OCI-M1 (cell line): ENCODE measurements at regions not wholly inside any gene's neighbourhood (a gene's known extent, or its start where the extent isn't known, plus 50 kb on each side); places are given as distances from the start of the nearest gene placed in this dataset.
"Not testable (repeated sequence)": the region's sequence is repeated elsewhere in the genome, so short reads cannot be mapped to it uniquely, and the experiment has no call there.

Experiments used
- DNase-seq: peaks from one replicate; lab custom pipeline; 2025; lab: John Stamatoyannopoulos, UW

DNA sequence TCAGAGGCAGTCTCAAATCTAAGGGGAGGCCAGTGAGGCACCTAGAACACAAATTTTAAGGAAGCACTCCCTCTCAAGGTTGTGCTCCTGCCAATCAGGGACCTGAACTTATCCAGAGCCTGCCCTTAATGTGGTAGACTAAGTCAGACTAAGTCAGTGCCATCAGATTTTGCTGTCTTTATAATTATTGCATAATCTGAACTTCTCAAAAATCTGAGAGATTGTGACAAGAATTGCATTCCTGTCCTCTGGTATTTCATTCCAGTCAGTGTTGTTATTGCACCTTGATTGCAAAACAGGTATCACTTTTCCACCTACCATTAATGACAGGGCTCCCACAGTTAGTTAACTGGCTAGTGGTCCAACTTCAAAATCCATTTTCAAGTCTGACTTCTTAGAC is 197.1 kb upstream of the HCN1 start:
- no peak for DNase-seq

DNA sequence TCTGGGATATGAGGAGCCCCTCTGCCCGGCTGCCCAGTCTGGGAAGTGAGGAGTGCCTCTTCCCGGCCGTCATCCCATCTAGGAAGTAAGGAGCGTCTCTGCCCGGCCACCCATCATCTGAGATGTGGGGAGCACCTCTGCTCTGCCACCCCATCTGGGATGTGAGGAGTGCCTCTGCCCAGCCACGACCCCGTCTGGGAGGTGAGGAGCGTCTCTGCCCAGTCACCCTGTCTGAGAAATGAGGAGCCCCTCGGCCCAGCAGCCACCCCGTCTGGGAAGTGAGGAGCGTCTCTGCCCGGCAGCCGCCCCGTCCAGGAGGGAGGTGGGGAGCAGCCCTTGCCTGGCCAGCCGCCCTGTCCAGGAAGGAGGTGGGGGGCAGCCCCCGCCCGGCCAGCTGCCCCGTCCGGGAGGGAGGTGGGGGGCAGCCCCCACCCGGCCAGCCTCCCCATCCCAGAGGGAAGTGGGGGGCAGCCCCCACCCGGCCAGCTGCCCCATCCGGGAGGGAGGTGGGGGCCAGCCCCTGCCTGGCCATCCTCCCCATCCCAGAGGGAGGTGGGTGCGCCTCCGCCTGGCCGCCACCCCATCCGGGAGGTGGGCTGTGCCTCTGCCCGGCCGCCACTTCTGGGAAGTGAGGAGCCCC is 194.4 kb upstream of the HCN1 start:
- not testable (repeated sequence) for DNase-seq

DNA sequence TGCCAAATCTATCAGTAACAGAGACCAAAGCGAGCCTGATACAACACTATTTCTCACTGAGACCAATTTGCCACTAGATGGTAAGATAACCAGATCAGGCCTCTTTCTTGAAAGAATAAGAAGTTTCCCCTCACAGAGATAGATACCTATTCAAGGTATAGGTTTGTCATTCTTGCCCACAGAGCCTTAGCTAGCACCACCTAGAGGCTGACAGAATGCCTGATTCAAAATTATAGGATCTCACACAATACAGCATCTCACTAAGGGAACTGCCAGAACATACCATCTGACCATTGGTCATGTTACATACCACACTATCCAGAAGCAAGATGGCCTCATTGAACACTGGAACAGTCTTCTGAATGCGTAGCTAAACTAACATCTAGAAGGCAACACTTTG is 166.6 kb upstream of the HCN1 start:
- no peak for DNase-seq

DNA sequence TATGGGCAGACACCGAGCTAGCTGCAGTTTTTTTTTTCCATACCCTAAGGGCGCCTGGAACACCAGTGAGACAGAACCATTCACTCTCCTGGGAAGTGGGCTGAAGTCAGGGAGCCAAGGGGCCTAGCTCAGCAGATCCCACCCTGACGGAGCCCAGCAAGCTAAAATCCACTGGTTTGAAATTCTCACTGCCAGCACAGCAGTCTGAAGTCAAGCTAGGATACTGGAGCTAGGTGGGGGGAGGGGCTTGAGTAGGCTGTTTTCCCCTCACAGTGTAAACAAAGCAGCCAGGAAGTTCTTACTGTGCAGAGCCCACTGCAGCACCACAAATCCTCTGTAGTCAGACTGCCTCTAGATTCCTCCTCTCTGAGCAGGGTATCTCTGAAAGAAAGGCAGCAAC is 151.7 kb upstream of the HCN1 start:
- DNase-seq: no peak

GRCh38 chr5:45826055-45826454 is 129.9 kb upstream of the HCN1 start:
- DNase-seq: no peak

GRCh38 chr5:45800331-45800730 is 104.2 kb upstream of the HCN1 start:
- no peak for DNase-seq

DNA sequence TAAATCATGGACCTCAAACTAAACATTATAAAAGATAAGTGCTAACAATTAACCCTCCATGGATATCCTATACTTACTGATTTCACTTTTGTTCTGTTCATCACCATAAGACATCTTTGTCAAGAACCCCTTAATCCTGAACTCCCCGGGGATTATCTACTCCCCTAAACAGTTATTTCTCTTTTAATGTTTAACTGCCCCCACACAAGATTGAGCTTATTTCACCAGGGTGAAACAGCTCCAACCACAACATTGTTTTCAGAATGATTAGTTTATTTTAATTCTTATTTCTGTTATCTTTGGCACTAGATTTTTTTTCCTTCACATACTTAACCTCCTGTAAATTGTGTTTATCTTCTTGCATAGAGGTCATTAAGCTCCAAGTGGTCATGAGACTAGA is 103.2 kb upstream of the HCN1 start:
- no peak for DNase-seq

DNA sequence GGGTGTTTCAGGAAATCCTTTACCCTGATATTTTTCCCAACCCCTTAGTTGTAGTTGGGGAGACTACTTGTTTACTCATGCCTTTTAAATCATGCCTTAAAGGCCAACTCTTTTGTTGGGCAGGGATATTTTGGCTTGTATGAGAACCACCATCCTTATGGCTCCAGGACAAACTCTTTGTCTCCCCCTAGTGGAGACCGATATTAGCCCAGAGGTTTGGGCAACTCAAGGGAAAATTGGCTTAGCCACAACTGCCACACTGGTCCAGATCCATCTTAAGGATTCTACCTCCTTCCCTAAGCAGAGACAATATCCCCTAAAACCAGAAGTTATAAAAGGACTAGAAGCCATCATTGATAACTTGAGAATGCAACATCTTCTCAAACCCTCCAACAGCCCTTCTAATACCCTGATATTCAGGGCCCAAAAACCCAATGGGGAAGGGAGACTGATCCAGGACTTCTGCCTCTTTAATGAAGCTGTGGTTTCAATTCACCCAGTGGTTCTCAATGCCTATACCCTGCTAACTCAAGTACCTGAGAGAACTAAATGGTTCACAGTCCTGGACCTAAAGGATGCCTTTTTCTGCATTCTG is 100.9 kb upstream of the HCN1 start:
- DNase-seq: peak; percentile 49

DNA sequence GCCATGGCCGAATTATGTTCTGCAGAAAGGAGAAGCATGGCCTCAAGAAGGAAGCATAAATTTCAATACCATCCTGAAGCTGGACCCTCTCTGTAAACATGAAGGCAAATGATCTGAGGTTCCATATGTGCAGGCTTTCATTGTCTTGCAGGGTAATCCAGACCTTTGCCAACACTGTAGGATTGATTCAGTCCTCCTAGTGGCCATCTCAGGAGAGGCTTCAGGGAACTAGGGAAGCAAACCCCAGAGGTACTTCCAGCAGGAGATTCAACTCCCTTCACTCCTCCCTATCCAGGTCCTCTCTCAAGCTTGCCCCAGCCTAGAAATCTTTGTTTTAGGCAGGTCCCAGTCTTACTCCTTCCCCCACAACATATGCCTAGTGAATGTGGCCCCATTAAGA is 99.3 kb upstream of the HCN1 start:
- no peak for DNase-seq

GRCh38 chr5:45793638-45794532 is 97.7 kb upstream of the HCN1 start:
- peak; percentile 69 for DNase-seq

DNA sequence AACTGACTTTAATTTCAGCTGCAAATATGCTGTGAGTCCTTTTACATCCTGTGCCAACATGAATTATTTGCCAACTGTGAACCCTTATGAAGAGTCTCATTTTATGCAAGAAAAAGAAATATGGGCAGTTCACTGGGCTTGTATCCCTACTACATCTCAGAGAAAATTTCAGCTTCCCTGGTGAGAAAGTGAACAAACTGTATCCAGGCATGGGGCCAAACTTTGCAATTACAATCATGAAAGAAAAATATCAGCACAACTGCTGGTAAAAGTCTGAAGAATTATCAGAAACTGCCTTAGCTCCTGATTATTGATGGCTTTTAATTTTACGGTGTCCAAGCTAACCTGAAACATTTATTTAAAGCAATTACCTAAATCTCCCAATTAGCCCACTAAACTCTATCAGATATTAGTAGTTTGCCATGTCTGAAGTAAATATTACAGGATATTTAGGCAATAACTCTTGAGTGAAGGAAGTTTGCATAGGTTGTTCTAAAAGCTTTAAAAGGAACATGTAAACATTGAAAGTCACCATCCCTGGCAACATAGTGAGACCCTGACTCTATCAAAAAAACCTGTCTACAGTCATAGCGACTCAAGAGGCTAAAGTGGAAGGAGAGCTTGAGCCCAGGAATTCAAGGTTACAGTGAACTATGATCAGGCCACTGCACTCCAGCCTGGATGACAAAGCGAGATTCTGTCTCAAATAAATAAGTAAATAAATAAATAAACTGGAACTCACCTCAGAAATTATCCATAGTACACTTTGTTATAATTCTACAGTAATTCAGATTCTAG is 83.9 kb upstream of the HCN1 start:
- DNase-seq: no peak

DNA sequence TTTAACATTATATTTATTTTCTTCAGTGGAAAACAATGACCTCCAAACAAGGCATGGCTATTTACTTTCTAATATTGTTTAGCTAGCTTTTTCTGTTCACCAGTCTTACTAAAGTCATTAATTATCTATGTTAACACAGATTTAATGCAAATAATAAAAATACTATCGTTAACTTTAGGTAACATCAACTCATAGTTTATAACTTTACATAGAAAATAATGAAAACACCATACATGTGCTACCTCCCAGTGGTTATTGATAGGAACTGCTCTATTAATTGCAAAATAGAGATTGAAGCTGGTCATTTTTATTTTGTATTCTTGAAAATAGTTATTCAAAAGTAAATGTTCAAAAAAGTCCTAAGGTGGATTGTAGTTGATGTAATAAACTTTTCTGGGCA is 78.3 kb upstream of the HCN1 start:
- peak; percentile 26 for DNase-seq

GRCh38 chr5:45772402-45772801 is 76.2 kb upstream of the HCN1 start:
- no peak for DNase-seq

- DNase-seq: no peak
Measured at GRCh38 chr5:45765561-45765960, 69.4 kb upstream of the HCN1 start.

GRCh38 chr5:45750574-45750973 is 54.4 kb upstream of the HCN1 start:
- no peak for DNase-seq

DNA sequence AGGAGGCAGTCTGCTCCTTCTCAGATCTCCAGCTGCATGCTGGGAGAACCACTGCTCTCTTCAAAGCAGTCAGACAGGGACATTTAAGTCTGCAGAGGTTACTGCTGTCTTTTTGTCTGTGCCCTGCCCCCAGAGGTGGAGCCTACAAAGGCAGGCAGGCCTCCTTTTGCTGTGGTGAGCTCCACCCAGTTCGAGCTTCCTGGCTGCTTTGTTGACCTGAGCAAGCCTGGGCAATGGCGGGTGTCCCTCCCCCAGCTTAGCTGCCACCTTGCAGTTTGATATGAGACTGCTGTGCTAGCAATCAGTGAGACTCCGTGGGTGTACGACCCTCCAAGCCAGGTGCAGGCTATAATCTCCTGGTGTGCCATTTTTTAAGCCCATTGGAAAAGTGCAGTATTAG is 52.3 kb upstream of the HCN1 start:
- not testable (repeated sequence) for DNase-seq
